ENCODE measurements at regions not wholly inside any gene's neighbourhood (a gene's known extent, or its start where the extent isn't known, plus 50 kb on each side); places are given as distances from the start of the nearest gene placed in this dataset.

DNA sequence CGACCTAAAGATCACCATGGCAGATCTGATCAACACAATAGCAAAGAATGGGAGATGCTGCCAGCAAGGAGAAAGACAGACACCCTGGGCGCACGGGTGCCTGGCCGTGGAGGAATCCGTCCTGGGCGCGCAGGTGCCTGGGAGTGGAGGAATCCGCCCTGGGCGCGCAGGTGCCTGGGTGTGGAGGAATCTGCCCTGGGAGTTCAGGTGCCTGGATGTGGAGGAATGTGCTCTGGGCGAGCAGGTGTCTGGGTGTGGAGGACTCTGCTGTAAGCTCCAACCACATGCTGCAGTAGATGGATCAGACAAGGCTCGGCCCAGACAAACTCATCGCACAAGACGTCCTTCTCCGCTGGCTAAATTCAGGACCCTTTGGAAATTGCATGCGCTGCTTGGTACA lies 346.3 kb upstream of the ADARB2 start:
- TF ChIP-seq, protein P1, sequence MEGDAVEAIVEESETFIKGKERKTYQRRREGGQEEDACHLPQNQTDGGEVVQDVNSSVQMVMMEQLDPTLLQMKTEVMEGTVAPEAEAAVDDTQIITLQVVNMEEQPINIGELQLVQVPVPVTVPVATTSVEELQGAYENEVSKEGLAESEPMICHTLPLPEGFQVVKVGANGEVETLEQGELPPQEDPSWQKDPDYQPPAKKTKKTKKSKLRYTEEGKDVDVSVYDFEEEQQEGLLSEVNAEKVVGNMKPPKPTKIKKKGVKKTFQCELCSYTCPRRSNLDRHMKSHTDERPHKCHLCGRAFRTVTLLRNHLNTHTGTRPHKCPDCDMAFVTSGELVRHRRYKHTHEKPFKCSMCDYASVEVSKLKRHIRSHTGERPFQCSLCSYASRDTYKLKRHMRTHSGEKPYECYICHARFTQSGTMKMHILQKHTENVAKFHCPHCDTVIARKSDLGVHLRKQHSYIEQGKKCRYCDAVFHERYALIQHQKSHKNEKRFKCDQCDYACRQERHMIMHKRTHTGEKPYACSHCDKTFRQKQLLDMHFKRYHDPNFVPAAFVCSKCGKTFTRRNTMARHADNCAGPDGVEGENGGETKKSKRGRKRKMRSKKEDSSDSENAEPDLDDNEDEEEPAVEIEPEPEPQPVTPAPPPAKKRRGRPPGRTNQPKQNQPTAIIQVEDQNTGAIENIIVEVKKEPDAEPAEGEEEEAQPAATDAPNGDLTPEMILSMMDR (IDR thresholded peaks at IDR 0.05) = no peak
- TF ChIP-seq POLR2A (IDR thresholded peaks at IDR 0.05) = no peak
